HCT116 (cell line): ENCODE measurements at regions not wholly inside any gene's neighbourhood (a gene's known extent, or its start where the extent isn't known, plus 50 kb on each side); places are given as distances from the start of the nearest gene placed in this dataset.

Experiments used
- EGR1 ChIP-seq: IDR thresholded peaks from 2 replicates; pipeline ENCODE4 v1.6.1; 2012; ENCODE audit warnings: low read depth
- FOSL1 ChIP-seq: IDR thresholded peaks from 2 replicates; pipeline ENCODE4 v1.6.1; 2012; ENCODE audit warnings: low read depth
- MAX ChIP-seq: IDR thresholded peaks from 2 replicates; pipeline ENCODE4 v1.6.1; 2012

- no peak for TF ChIP-seq MAX
- TF ChIP-seq EGR1, result no peak
- no peak for TF ChIP-seq FOSL1
Measured at GRCh38 chr12:86735072-86735471, 478.9 kb upstream of the MGAT4C start.
